ENCODE measurements at regions not wholly inside any gene's neighbourhood (a gene's known extent, or its start where the extent isn't known, plus 50 kb on each side); places are given as distances from the start of the nearest gene placed in this dataset.

- no peaks in the 10 kb centered on the region for H3K79me2 ChIP-seq (ENCODE audit: insufficient read depth, low read length)
- H4K20me1 ChIP-seq (ENCODE audit: insufficient read depth, low read length): no peaks in the 10 kb centered on the region
- H3K9ac ChIP-seq (ENCODE audit: insufficient read depth, low read depth, low read length): no peak overlapping the region
- H3K4me1 ChIP-seq (ENCODE audit: insufficient read depth, low read length): no peaks in the 10 kb centered on the region
- CTCF ChIA-PET (ENCODE audit: low intra/inter-chr PET ratio, low total read pairs): no interaction called here
- no peak for DNase-seq (ENCODE audit: low spot score)
- FAIRE-seq: no peak
- intact Hi-C loops (cut with micrococcal nuclease; ENCODE audit: unreplicated experiment) (no loop called here), in situ Hi-C loops (cut with HindIII; ENCODE audit: extremely low pct_ligation_motif_present, low pct_unique_long_range_greater_than_20kb) (no loop called here)
- no peak overlapping the region for H2AFZ ChIP-seq (ENCODE audit: low read length)
- 35% methylated on average over 7 of the region's 9 CpGs for WGBS (ENCODE audit: low lambda C conversion rate)
- no peak overlapping the region for H3K27ac ChIP-seq (ENCODE audit: extremely low read length, insufficient read depth, low read length)
- no peak for TF ChIP-seq STAG1 (CRISPR knock-in tag; IDR thresholded peaks at IDR 0.05)
- peaks cover 0 to 20% of the 10 kb centered on the region in 2 experiments; a peak in 3 of 5 replicates for H3K27me3 ChIP-seq (ENCODE audit: control insufficient read depth in 1 of 2, insufficient read depth in 2 of 2, low read length in 2 of 2)
- no peak for ATAC-seq
- no TSS peak for BruUV-seq (replicated peaks)
- no peaks in the 10 kb centered on the region for H3K36me3 ChIP-seq (replicated peaks in 1 of 2; ENCODE audit: control insufficient read depth in 1 of 2, insufficient read depth in 2 of 2, low read length in 2 of 2)
- H3K9me3 ChIP-seq (ENCODE audit: low read length): no peaks in the 10 kb centered on the region
- no peak overlapping the region for H3K4me2 ChIP-seq (ENCODE audit: low read depth, low read length)
- POLR2A ChIA-PET: no interaction called here
- H3K4me3 ChIP-seq (replicated peaks in 1 of 3; ENCODE audit: insufficient read depth in 1 of 3, low read depth in 2 of 3, low read length in 3 of 3): no peak overlapping the region
Measured at GRCh38 chr18:78245451-78245850, 734.2 kb upstream of the SALL3 start.

- Histone ChIP-seq H3K4me1 (ENCODE audit: insufficient read depth, low read length) (no peaks in the 10 kb centered on the region), H4K20me1 (ENCODE audit: insufficient read depth, low read length) (no peaks in the 10 kb centered on the region), H2AFZ (ENCODE audit: low read length) (no peak overlapping the region), H3K9me3 (ENCODE audit: low read length) (no peaks in the 10 kb centered on the region), H3K27me3 (ENCODE audit: control insufficient read depth in 1 of 2, insufficient read depth in 2 of 2, low read length in 2 of 2) (peaks cover 0 to 20% of the 10 kb centered on the region in 2 experiments; a peak in 3 of 5 replicates), H3K4me3 (replicated peaks in 1 of 3; ENCODE audit: insufficient read depth in 1 of 3, low read depth in 2 of 3, low read length in 3 of 3) (no peak overlapping the region), H3K27ac (ENCODE audit: extremely low read length, insufficient read depth, low read length) (no peak overlapping the region), H3K79me2 (ENCODE audit: insufficient read depth, low read length) (no peaks in the 10 kb centered on the region), H3K9ac (ENCODE audit: insufficient read depth, low read depth, low read length) (no peak overlapping the region), H3K4me2 (ENCODE audit: low read depth, low read length) (no peak overlapping the region), H3K36me3 (replicated peaks in 1 of 2; ENCODE audit: control insufficient read depth in 1 of 2, insufficient read depth in 2 of 2, low read length in 2 of 2) (no peaks in the 10 kb centered on the region)
- intact Hi-C loops (cut with micrococcal nuclease; ENCODE audit: unreplicated experiment) (no loop called here), in situ Hi-C loops (cut with HindIII; ENCODE audit: extremely low pct_ligation_motif_present, low pct_unique_long_range_greater_than_20kb) (no loop called here)
- ChIA-PET CTCF (ENCODE audit: low intra/inter-chr PET ratio, low total read pairs) (no interaction called here), POLR2A (no interaction called here)
- 51% methylated on average over 5 of the region's 8 CpGs for WGBS (ENCODE audit: low lambda C conversion rate)
- no TSS peak for BruUV-seq (replicated peaks)
- ATAC-seq (no peak), FAIRE-seq (no peak), DNase-seq (ENCODE audit: low spot score) (no peak)
- no peak for TF ChIP-seq CBX2 (IDR thresholded peaks at IDR 0.05; ENCODE audit: low read depth, low read length)
- TF ChIP-seq CBX2 (CRISPR knock-in tag; IDR thresholded peaks at IDR 0.05; ENCODE audit: low read depth): no peak
- TF ChIP-seq ERF (CRISPR knock-in tag; IDR thresholded peaks at IDR 0.05): no peak
- no peak for TF ChIP-seq ZNF205 (CRISPR knock-in tag; IDR thresholded peaks at IDR 0.05)
- TF ChIP-seq ZNF766 (CRISPR knock-in tag; IDR thresholded peaks at IDR 0.05; ENCODE audit: borderline replicate concordance): no peak
- no peak for TF ChIP-seq ZNF34 (CRISPR knock-in tag; IDR thresholded peaks at IDR 0.05; ENCODE audit: borderline replicate concordance)
- no peak for TF ChIP-seq ZBTB4 (CRISPR knock-in tag; IDR thresholded peaks at IDR 0.05; ENCODE audit: borderline replicate concordance)
- TF ChIP-seq ATF6 (CRISPR knock-in tag; conservative IDR thresholded peaks at IDR 0.05): no peak
- TF ChIP-seq ZNF652 (CRISPR knock-in tag; IDR thresholded peaks at IDR 0.05; ENCODE audit: borderline replicate concordance, low read depth): no peak
- no peak for TF ChIP-seq SNAPC5 (CRISPR knock-in tag; IDR thresholded peaks at IDR 0.05; ENCODE audit: borderline replicate concordance)
- TF ChIP-seq MAZ (IDR thresholded peaks at IDR 0.05; ENCODE audit: borderline replicate concordance, low read depth, low read length): no peak
- TF ChIP-seq MAZ (CRISPR knock-in tag; IDR thresholded peaks at IDR 0.05; ENCODE audit: low read depth): no peak
- TF ChIP-seq ZNF225 (CRISPR knock-in tag; IDR thresholded peaks at IDR 0.05): no peak
- TF ChIP-seq KLF12 (CRISPR knock-in tag; IDR thresholded peaks at IDR 0.05; ENCODE audit: borderline replicate concordance): no peak
- TF ChIP-seq ZSCAN21 (CRISPR knock-in tag; IDR thresholded peaks at IDR 0.05; ENCODE audit: borderline replicate concordance): no peak
Measured at GRCh38 chr18:78246050-78246449, 733.6 kb upstream of the SALL3 start.

All from HepG2 (cell line).